Activated T-helper 17 cell treated with anti-CD3 and anti-CD28 coated beads, Interleukin-2, amount 50 U/mL, for 72 hours (primary cell): ENCODE measurements at regions not wholly inside any gene's neighbourhood (a gene's known extent, or its start where the extent isn't known, plus 50 kb on each side); places are given as distances from the start of the nearest gene placed in this dataset.

Source experiments
- ATAC-seq: fragments of 150-1000 bp; cut with Tn5 transposase; replicated peaks from 2 replicates; pipeline ENCODE4 v1.10.0; 2021; ENCODE audit warnings: mild to moderate bottlenecking, moderate library complexity
- H3K27ac Mint-ChIP-seq: one replicate; pipeline ENCODE4 v1.8.0; 2022; ENCODE audit warnings: mixed read lengths
- H3K27me3 Mint-ChIP-seq: one replicate; pipeline ENCODE4 v1.8.0; 2022; ENCODE audit warnings: mixed read lengths
- H3K36me3 Mint-ChIP-seq: one replicate; pipeline ENCODE4 v1.8.0; 2022; ENCODE audit warnings: low read depth, mild to moderate bottlenecking, mixed read lengths
- H3K4me1 Mint-ChIP-seq: one replicate; pipeline ENCODE4 v1.8.0; 2022; ENCODE audit warnings: mixed read lengths
- H3K4me3 Mint-ChIP-seq: one replicate; pipeline ENCODE4 v1.8.0; 2022; ENCODE audit warnings: mild to moderate bottlenecking, mixed read lengths
- H3K9me3 Mint-ChIP-seq: one replicate; pipeline ENCODE4 v1.8.0; 2022; ENCODE audit warnings: mixed read lengths

DNA sequence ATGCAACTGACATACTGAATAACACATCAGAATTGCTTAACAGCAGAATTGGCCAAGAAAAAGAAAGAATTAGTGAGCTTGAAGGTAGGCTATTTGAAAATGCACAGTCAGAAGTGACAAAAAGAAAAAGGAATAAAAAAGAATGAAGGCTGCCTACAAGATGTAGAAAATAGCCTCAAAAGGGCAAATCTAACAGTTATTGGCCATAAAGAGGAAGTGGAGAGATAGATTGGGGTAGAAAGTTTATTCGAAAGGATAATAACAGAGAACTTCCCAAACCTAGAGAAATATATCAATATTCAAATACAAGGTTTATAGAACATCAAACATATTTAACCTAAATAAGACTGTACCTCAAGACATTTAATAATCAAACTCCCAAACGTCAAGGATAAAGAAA lies 67.5 kb downstream of the ATP6V1G3 start:
- Mint-ChIP-seq H3K27ac (no peak overlapping the region), H3K9me3 (peaks cover 5% of the 10 kb centered on the region)
- ATAC-seq, result no peak

DNA sequence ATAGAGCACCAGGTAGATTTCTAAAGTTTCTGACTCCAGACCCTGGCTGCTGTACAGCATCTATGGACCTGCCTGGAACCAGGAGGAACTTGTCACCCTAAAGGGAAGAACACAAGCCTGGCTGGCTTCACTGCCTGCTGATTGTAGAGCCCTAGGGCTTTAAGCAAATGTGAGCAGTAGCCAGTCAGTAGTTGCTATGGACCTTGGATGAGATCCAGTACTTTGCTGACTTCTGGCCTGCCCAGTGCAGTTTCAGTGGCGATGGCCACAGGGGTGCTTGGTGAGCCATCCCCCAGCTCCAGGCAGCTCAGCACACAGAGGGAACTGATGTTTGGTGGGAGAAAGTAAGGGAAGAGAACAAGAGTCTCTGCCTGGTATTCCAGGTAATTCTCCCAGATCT lies 68.4 kb downstream of the ATP6V1G3 start:
- peaks cover 5% of the 10 kb centered on the region for H3K9me3 Mint-ChIP-seq
- H3K4me3 Mint-ChIP-seq, result no peak overlapping the region
- no peak overlapping the region for H3K27ac Mint-ChIP-seq
- no peaks in the 10 kb centered on the region for H3K36me3 Mint-ChIP-seq
- no peak for ATAC-seq
- H3K4me1 Mint-ChIP-seq, result no peaks in the 10 kb centered on the region
- no peaks in the 10 kb centered on the region for H3K27me3 Mint-ChIP-seq

More for the DNA sequence above, 67.5 kb downstream of the ATP6V1G3 start:
- Mint-ChIP-seq H3K4me3 (no peak overlapping the region), H3K4me1 (no peaks in the 10 kb centered on the region), H3K27me3 (no peaks in the 10 kb centered on the region), H3K36me3 (no peaks in the 10 kb centered on the region)

DNA sequence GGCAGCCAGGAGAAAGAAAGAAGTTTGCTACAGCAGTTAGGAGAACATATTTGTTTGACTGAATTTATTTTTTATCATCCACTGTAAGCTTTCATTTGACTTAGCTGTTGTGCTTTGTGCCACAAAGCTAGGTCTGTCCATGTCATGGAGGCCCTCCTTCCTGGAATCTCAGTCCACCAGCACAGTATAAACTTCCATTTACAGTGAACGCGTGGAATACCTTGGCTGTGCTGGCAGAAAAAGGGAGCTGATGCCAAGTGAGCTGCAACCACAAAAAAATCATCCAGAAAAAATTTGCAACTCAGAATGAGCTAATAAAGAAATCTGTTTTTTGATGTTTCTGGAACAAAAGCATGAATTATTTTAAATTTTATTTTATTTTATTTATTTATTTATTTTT lies 72.6 kb downstream of the ATP6V1G3 start:
- Mint-ChIP-seq H3K27me3 (no peaks in the 10 kb centered on the region), H3K4me3 (no peak overlapping the region), H3K36me3 (no peaks in the 10 kb centered on the region), H3K27ac (no peak overlapping the region), H3K4me1 (no peaks in the 10 kb centered on the region), H3K9me3 (no peaks in the 10 kb centered on the region)
- ATAC-seq, result no peak

DNA sequence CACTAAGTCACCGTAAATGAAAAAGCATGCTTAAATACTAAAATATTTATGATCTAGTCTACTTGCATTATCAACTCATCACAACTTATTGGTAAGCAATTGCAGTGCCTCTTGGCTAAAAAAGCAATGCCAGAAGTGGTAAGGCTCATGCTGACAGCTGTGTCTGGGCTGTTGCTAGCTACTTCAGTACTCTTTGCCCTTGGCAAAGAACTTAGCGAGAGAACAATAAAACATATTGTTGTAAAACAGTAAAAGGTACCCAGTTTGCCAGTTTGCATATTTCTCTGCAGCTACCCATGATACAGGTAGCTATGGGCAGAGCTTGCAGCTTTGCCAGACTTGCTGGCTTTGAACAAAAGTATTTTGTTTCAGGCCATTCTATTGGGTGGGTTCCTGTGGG lies 73.1 kb downstream of the ATP6V1G3 start:
- no peak for ATAC-seq
- Mint-ChIP-seq H3K36me3 (no peaks in the 10 kb centered on the region), H3K4me1 (no peaks in the 10 kb centered on the region), H3K27me3 (no peaks in the 10 kb centered on the region), H3K27ac (no peak overlapping the region), H3K4me3 (no peak overlapping the region), H3K9me3 (no peaks in the 10 kb centered on the region)

DNA sequence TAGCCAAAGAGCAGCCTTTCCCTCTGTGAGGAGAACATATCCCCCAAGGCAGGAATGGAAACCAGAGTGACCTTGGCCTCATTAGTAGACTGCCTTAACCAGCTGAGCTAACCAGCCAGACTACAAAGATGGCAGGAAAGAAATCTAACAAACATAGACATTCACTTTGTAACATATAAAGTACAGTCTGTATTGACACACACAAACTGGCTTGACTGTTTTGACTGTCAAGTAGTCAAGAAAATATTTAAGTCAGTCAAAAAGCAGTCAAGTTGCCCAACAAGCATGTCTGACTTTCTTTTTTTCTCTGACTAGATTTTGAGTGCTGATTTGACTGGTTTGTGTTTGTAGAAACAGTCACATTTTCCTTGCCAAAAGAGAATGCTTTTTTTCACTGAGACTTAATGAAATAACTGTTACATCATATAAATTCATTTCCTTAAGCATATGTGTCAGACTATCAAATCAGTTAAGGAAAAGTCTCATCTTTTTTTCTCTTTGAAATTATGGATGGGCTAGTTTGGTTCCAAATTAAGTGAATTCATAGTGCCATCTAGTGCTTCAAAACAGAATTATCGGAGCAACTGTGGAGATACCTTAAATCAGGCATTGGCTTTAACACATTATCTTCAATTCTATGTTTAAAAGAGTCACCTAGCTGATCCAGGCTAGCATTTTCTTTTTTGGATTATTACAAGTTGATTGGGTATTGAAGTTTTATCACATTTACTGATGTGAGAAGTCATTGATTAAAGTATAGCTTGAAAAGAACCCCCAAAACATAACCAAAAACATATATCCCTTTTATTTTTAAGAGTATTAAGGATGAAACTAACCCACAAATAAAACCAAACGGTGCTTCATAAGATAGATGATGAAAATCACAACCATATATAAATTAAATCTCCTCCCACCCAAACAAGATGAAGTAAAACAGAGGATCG lies 75.0 kb downstream of the ATP6V1G3 start:
- Mint-ChIP-seq H3K4me3 (no peak overlapping the region), H3K9me3 (no peaks in the 10 kb centered on the region), H3K27me3 (no peaks in the 10 kb centered on the region), H3K36me3 (no peaks in the 10 kb centered on the region), H3K27ac (peak overlapping the region; percentile 58), H3K4me1 (no peaks in the 10 kb centered on the region)
- peak; percentile 59 for ATAC-seq

DNA sequence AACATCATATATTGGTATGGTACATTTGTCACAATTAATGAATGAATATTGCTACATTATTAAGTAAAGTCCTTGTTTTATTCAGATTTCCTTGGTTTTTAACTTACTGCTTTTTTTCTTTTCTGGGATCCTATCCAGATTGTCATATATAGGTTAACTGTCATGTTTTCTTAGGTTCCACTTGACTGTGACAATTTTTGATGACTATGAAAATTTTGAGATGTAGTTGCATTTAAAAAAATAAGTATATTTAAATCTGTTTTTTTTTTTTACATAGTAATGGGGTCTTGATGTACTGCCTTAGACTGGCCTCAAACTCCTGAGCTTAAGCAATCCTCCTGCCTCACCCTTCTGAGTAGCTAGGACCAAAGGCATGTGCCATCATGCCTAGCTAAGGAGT lies 76.8 kb downstream of the ATP6V1G3 start:
- Mint-ChIP-seq H3K4me3 (no peak overlapping the region), H3K4me1 (no peaks in the 10 kb centered on the region), H3K9me3 (no peaks in the 10 kb centered on the region), H3K36me3 (no peaks in the 10 kb centered on the region), H3K27ac (no peak overlapping the region), H3K27me3 (no peaks in the 10 kb centered on the region)
- ATAC-seq, result no peak

DNA sequence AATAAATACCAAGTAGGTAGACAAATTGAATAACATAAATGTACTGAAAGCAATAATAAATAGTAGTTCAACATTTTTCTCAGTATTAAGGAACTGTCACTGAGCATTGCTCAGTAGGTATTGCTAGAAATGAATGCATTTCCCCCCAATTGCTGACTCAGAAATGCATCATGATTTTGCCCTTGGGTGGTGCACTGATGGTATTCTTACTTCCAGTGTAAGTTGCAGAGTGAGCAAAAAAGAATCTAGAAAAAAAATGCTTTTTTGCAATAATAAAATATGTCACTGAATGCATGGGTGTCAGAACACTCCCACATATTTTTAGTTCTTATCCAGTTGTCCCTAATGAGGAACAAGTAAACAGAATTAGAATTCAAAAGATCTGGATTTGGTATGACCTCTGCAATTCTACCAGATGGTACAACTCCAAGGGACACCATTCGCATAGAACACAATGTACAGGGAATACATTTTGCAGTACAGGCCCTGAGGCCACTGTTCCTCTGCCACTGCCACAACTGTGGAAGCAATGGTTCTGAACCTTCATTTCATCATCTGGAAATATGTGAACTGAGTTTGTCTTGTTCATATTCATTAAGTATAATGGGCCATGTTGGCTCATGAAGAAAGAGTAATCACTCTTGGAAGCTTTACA lies 78.0 kb downstream of the ATP6V1G3 start:
- no peak overlapping the region for H3K27ac Mint-ChIP-seq
- no peak overlapping the region for H3K4me3 Mint-ChIP-seq
- ATAC-seq, result peak; percentile 90
- H3K36me3 Mint-ChIP-seq, result no peaks in the 10 kb centered on the region
- H3K4me1 Mint-ChIP-seq, result no peaks in the 10 kb centered on the region
- no peaks in the 10 kb centered on the region for H3K9me3 Mint-ChIP-seq
- no peaks in the 10 kb centered on the region for H3K27me3 Mint-ChIP-seq

DNA sequence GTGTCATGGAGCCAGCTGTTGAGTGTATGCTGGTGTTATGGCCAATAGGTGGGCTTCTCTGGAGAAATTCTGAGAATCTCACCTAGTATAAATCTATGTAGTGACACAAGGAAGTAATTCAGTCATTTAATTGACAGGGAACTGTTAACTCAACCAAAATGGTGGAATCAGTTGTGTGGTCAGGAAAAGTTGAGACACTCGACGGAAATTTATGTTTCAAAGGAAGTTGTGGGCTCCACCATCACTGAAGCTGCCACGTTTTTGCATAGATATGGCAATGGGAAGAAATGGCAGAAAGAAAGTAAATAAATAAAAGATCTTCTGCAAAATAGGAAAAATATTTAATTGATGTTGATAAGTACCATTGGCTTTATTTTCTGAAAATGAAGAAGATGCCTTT lies 84.5 kb downstream of the ATP6V1G3 start:
- no peak overlapping the region for H3K4me3 Mint-ChIP-seq
- H3K4me1 Mint-ChIP-seq, result no peaks in the 10 kb centered on the region
- no peaks in the 10 kb centered on the region for H3K9me3 Mint-ChIP-seq
- no peak overlapping the region for H3K27ac Mint-ChIP-seq
- H3K27me3 Mint-ChIP-seq, result no peaks in the 10 kb centered on the region
- ATAC-seq, result no peak
- H3K36me3 Mint-ChIP-seq, result no peaks in the 10 kb centered on the region

DNA sequence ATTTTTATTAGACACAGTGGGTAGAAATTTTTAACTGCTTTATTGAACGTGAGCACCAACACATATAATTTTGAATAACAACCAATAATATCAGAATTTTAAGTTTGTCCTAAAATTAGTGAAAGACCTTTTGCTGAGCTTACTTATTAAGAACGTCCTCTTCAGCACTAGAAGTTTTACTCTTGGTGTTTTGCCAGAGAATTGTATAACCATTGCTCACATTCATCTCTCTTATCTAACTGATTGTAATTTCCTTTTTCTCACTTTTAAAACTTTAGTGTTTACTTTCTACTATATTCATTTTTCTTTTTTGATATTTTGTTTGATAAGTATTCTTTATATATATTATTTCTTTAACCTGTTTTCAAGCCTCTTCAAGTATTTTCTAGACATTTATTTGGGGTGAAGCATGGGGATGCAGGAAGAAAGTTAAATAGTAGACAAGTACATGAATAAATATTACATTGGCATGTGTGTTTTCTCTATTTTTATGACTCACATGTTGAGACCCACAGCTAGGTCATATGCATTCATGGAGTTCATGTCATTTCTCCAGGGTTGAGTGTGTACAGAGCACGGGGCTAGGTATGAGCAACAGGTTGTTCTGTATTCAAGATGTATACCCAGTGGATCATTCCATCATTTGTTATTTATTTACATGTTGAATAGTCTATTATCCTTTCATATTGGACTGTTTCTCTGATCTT lies 90.6 kb downstream of the ATP6V1G3 start:
- no peak for ATAC-seq
- Mint-ChIP-seq H3K9me3 (no peaks in the 10 kb centered on the region), H3K4me1 (no peaks in the 10 kb centered on the region), H3K4me3 (no peak overlapping the region), H3K36me3 (no peaks in the 10 kb centered on the region), H3K27ac (no peak overlapping the region), H3K27me3 (no peaks in the 10 kb centered on the region)

DNA sequence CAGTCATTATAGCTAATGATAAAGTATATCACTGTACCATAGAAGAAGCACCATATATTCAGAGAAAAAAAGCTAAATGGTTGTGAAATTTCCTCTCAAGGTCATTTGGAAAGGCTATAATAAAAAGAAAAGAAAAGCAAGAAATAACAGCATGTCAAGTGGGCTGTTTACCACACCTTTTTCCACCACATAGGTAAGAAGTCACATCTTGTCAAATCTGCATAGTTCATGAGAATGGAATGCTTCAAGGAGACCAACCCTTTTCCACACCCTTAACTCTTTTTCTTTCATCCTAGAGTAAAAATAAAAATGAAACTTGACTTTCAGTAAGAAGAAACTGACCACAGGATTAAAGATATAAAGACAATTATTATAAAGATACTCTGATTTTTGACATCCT lies 91.2 kb downstream of the ATP6V1G3 start:
- ATAC-seq, result no peak
- no peaks in the 10 kb centered on the region for H3K27me3 Mint-ChIP-seq
- no peaks in the 10 kb centered on the region for H3K36me3 Mint-ChIP-seq
- H3K9me3 Mint-ChIP-seq, result no peaks in the 10 kb centered on the region
- H3K4me3 Mint-ChIP-seq, result no peak overlapping the region
- H3K27ac Mint-ChIP-seq, result no peak overlapping the region
- H3K4me1 Mint-ChIP-seq, result no peaks in the 10 kb centered on the region

DNA sequence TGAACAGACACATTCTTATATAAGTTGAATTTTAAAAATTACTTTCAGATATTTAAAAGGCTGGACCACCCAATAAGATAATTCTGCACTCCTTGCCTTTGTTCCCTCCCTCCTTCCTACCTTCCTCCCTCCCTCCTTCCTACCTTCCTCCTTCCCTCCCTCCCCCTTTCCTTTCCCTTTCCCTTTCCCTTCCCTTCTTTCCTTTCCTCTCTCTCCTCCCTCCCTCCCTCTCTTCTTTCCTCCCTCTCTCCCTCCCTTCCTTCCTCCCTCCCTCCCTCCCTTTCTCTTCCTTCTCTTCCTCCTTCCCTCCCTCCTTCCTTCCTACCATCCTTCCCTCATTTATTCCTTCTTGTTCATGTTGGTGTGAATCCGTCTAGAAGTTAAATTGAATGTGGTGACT lies 93.0 kb downstream of the ATP6V1G3 start:
- H3K9me3 Mint-ChIP-seq, result no peaks in the 10 kb centered on the region
- H3K36me3 Mint-ChIP-seq, result no peaks in the 10 kb centered on the region
- ATAC-seq, result no peak
- peaks cover 4% of the 10 kb centered on the region for H3K27me3 Mint-ChIP-seq
- no peak overlapping the region for H3K4me3 Mint-ChIP-seq
- H3K27ac Mint-ChIP-seq, result no peak overlapping the region
- H3K4me1 Mint-ChIP-seq, result no peaks in the 10 kb centered on the region

DNA sequence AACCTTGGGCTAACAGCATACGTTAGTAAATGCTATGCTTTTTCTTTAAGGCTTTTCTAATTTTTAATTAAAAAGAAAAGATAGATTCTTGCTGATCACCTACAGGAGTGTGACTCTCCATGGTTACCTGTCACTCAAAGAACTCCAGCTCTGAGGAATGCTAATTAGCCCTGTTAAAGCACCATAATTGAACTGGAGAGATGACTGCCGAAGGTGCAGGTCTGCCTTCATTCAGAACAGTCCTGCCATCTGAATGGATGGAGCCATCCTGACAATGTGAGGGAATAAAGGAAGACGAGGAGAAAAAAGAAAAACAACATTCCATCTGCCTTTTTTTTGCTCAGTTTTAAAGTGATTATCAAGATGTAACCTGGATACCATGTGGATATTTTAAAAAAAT lies 94.6 kb downstream of the ATP6V1G3 start:
- no peaks in the 10 kb centered on the region for H3K4me1 Mint-ChIP-seq
- no peak for ATAC-seq
- H3K9me3 Mint-ChIP-seq, result no peaks in the 10 kb centered on the region
- no peaks in the 10 kb centered on the region for H3K36me3 Mint-ChIP-seq
- no peak overlapping the region for H3K27ac Mint-ChIP-seq
- H3K27me3 Mint-ChIP-seq, result peaks cover 7% of the 10 kb centered on the region
- no peak overlapping the region for H3K4me3 Mint-ChIP-seq

DNA sequence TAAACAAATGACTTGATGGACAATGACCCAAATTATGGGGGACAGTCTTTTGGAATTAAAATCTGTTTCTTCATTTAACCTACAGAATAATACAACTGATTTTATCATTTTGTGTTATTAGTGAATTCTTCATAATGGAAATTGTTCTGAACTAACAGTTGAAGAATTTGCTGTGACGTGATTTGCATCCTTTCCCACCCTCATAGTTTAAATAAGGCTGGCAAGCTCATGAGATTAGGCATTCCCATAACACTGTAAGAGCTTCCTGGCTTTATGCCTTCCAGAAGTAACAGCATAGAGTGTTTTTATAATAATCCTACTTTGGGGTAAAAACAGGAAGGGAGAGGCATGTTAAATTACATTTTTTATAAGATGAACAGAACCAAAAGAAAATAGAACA lies 95.7 kb downstream of the ATP6V1G3 start:
- H3K4me1 Mint-ChIP-seq, result no peaks in the 10 kb centered on the region
- no peak overlapping the region for H3K27ac Mint-ChIP-seq

DNA sequence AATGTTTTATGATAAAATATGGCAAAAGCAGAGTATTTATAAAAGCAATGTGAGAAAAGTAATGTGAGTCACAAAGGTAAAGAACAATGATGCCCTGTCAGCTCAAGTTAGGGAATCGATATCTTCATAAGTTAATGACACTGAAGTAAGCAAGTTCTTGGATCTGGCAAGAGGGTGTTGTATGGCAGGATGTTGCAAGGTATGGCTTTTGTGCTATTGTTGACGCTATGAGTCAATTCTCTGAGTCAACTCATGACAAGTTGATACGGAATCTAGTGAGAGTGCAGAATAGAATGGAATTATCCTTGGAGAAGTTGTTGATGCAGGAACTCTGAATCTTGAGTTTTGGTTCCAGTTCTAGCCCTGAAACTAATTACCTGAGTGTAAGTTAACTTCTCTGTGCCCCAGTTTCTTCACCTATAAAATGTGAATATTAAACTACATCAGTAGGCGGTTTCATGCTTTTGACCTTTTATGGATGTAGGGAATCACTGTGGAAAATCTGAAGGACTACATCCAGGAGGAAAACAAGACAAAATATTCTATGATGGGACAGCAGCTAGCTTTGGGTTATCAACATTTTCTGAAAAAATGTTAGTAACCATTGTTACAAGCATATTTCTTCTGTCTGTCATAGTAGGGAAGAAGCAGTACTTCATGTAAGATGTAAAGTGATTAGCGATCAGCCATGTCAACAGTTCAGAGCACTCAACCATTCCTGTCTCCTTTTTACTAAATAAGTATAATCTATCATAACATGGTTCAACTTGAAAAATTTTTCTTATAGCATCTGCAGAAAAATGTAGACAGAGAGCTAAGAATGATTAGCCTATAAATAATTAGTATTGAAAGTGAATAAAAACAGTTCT lies 96.9 kb downstream of the ATP6V1G3 start:
- H3K27ac Mint-ChIP-seq, result no peak overlapping the region
- H3K9me3 Mint-ChIP-seq, result no peaks in the 10 kb centered on the region
- no peaks in the 10 kb centered on the region for H3K4me1 Mint-ChIP-seq
- ATAC-seq, result no peak
- no peak overlapping the region for H3K4me3 Mint-ChIP-seq
- H3K36me3 Mint-ChIP-seq, result no peaks in the 10 kb centered on the region
- peaks cover 7% of the 10 kb centered on the region for H3K27me3 Mint-ChIP-seq

More for the DNA sequence above, 95.7 kb downstream of the ATP6V1G3 start:
- Mint-ChIP-seq H3K36me3 (no peaks in the 10 kb centered on the region), H3K4me3 (no peak overlapping the region), H3K27me3 (peaks cover 7% of the 10 kb centered on the region), H3K9me3 (no peaks in the 10 kb centered on the region)
- ATAC-seq, result no peak
